K562 (cell line): ENCODE measurements at regions not wholly inside any gene's neighbourhood (a gene's known extent, or its start where the extent isn't known, plus 50 kb on each side); places are given as distances from the start of the nearest gene placed in this dataset.

Experiments used
- ATAC-seq: fragments of 200-7000 bp; cut with Tn5 transposase; 3 replicates; pipeline ENCODE4 v1.9.1; 2020; ENCODE audit warnings: moderate library complexity
- BruUV-seq: library from RNA; stranded (reverse); fragments of 400-500 nt; replicated peaks from 2 replicates; lab custom pipeline; 2021; lab: Mats Ljungman, UMichigan
- CTCF ChIA-PET: fragments of 300-600 bp; formaldehyde crosslinking; extraction: SDS; loops from one replicate; lab custom pipeline; 2021; ENCODE audit warnings: low intra/inter-chr PET ratio; lab: Yijun Ruan, JAX
- POLR2A ChIA-PET: fragments of 300-600, 350-650 bp; sonication (Branson Sonifier 250); formaldehyde crosslinking; extraction: SDS; loops from one replicate; lab custom pipeline; 2021; ENCODE audit warnings: antibody characterized with exemption, inconsistent platforms; lab: Yijun Ruan, JAX
- DNase-seq, 4 experiments: peaks; one replicate each; pipeline versions ENCODE4 v3.0.0 to v3.0.0-alpha.2; 2011 to 2018; ENCODE audit warnings: low spot score in 3 of 4, mixed read lengths in 3 of 4; ENCODE audit errors: extremely low read depth in 1 of 4
- FAIRE-seq: peaks from 2 replicates; lab custom pipeline; 2011; peaks lifted over from hg19 to GRCh38; lab: Jason Lieb, UNC
- H2AFZ ChIP-seq: 2 replicates; pipeline ENCODE4 v1.6.0; 2011; ENCODE audit warnings: low read depth, low read length, control low read depth, inconsistent platforms
- H3K27ac ChIP-seq: fragments of 200-600 bp; 3 replicates; pipeline ENCODE4 v1.8.0; 2011; ENCODE audit warnings: low read depth, mild to moderate bottlenecking, control low read depth, inconsistent platforms, low read length, moderate library complexity, mixed read lengths; ENCODE audit errors: extremely low read depth
- H3K27me3 ChIP-seq, 2 experiments: fragments of 300-600 bp in 1 of 2; 2 replicates in 1 of 2; 3 replicates in 1 of 2; pipeline versions ENCODE4 v1.6.0 to v1.8.0; 2011; ENCODE audit warnings: inconsistent platforms in 2 of 2, low read length in 2 of 2, mild to moderate bottlenecking in 1 of 2, mixed read lengths in 1 of 2, moderate library complexity in 1 of 2; ENCODE audit not compliant: control insufficient read depth in 2 of 2, insufficient read depth in 2 of 2
- H3K36me3 ChIP-seq: fragments of 300-600 bp; 3 replicates; pipeline ENCODE4 v1.8.0; 2011; ENCODE audit warnings: mild to moderate bottlenecking, low read length, inconsistent platforms; ENCODE audit not compliant: control insufficient read depth, insufficient read depth
- H3K4me1 ChIP-seq, 2 experiments: fragments of 200-600 bp in 1 of 2; replicated peaks in 1 of 2; 2 replicates in 1 of 2; 3 replicates in 1 of 2; pipeline versions ENCODE4 v1.5.1 to v1.8.0; 2011; ENCODE audit warnings: inconsistent platforms in 2 of 2, low read length in 2 of 2, mild to moderate bottlenecking in 1 of 2, mixed read lengths in 1 of 2, moderate library complexity in 1 of 2; ENCODE audit not compliant: control insufficient read depth in 2 of 2, insufficient read depth in 2 of 2
- H3K4me2 ChIP-seq: 2 replicates; pipeline ENCODE4 v1.6.1; 2011; ENCODE audit warnings: low read length, control low read depth, inconsistent platforms, mixed read lengths; ENCODE audit not compliant: insufficient read depth
- H3K4me3 ChIP-seq: fragments of 200-600 bp; sonication (generic), shearing (Covaris generic); 2 replicates; pipeline ENCODE4 v1.5.1; 2016; ENCODE audit warnings: control low read depth, inconsistent platforms
- H3K79me2 ChIP-seq: fragments of 200-600 bp; 3 replicates; pipeline ENCODE4 v1.8.0; 2011; ENCODE audit warnings: low read length, inconsistent platforms; ENCODE audit not compliant: control insufficient read depth, insufficient read depth
- H3K9ac ChIP-seq, 2 experiments: 2 replicates each; pipeline versions ENCODE4 v1.6.0 to v1.6.1; 2011; ENCODE audit warnings: low read depth in 2 of 2, low read length in 2 of 2, control low read depth in 1 of 2, inconsistent platforms in 1 of 2, mild to moderate bottlenecking in 1 of 2, mixed read lengths in 1 of 2; ENCODE audit not compliant: insufficient read depth in 1 of 2
- H3K9me1 ChIP-seq: one replicate; pipeline ENCODE4 v1.6.0; 2011; ENCODE audit warnings: inconsistent platforms, mild to moderate bottlenecking, low read length, moderate library complexity; ENCODE audit not compliant: control insufficient read depth, insufficient read depth
- H3K9me3 ChIP-seq: replicated peaks from 2 replicates; pipeline ENCODE4 v1.5.1; 2011; ENCODE audit warnings: low read depth, low read length, inconsistent platforms; ENCODE audit not compliant: control insufficient read depth, insufficient read depth
- H4K20me1 ChIP-seq: replicated peaks from 2 replicates; pipeline ENCODE4 v1.6.1; 2011; ENCODE audit warnings: low read length, inconsistent platforms, mixed read lengths; ENCODE audit not compliant: control insufficient read depth, insufficient read depth
- CSDE1 ChIP-seq, 2 experiments: fragments of 450-650 bp; IDR thresholded peaks; 2 replicates each; pipeline ENCODE4 v1.6.1; 2016; ENCODE audit warnings: mild to moderate bottlenecking in 1 of 2
- EHMT2 ChIP-seq: fragments of 450-650 bp; IDR thresholded peaks from 2 replicates; pipeline ENCODE4 v1.6.1; 2018; ENCODE audit warnings: antibody characterized with exemption
- RBM39 ChIP-seq: fragments of 200-400 bp; formaldehyde crosslinking; optimal IDR thresholded peaks from 2 replicates; pipeline ENCODE3; 2018; ENCODE audit warnings: low read depth, low read length
- TFE3 ChIP-seq: fragments of 450-650 bp; formaldehyde crosslinking; IDR thresholded peaks from 2 replicates; pipeline ENCODE4 v1.4.0; 2020; ENCODE audit warnings: mild to moderate bottlenecking, mixed read lengths
- ZNF224 ChIP-seq: sonication (generic); formaldehyde crosslinking; IDR thresholded peaks from 2 replicates; pipeline ENCODE4 v1.8.0; 2022; ENCODE audit warnings: mild to moderate bottlenecking, missing genetic modification reagents
- ZNF408 ChIP-seq: fragments of 250-450 bp; sonication (Bioruptor Pico); IDR thresholded peaks from 2 replicates; pipeline ENCODE4 v1.4.0; 2020; ENCODE audit warnings: low read depth, mild to moderate bottlenecking, moderate library complexity
- ZNF655 ChIP-seq: fragments of 250-450 bp; sonication (Bioruptor Pico); IDR thresholded peaks from 2 replicates; pipeline ENCODE4 v1.5.0; 2021
- WGBS: fragments of 100-300 bp; shearing (Covaris generic); methylation state at CpG from one replicate; pipeline ENCODE4 v1.1.6; 2016; ENCODE audit warnings: low coverage, mixed read lengths; ENCODE audit not compliant: insufficient coverage; ENCODE audit errors: missing lambda C conversion rate; 5-methylcytosine and 5-hydroxymethylcytosine counted together
- in situ Hi-C: fragments of 300-500 bp; cut with MboI; formaldehyde crosslinking; loops from 4 replicates; pipeline ENCODE4 v1.15.0; 2018; ENCODE audit warnings: inconsistent platforms, mixed read lengths
- intact Hi-C: fragments of 100-400 bp; cut with micrococcal nuclease; formaldehyde crosslinking; loops from 2 replicates; pipeline ENCODE4 v1.14.2; 2022

GRCh38 chr3:147758771-147759170, 349.6 kb downstream of the ZIC1 start:
- H2AFZ ChIP-seq: no peak overlapping the region
- intact Hi-C loops: no loop called here
- no TSS peak for BruUV-seq
- no peaks in the 10 kb centered on the region for H3K79me2 ChIP-seq
- H3K27me3 ChIP-seq: no peaks in the 10 kb centered on the region
- no peak overlapping the region for H3K9ac ChIP-seq
- WGBS: 0% methylated on average over 2 of the region's 2 CpGs
- no peak overlapping the region for H3K27ac ChIP-seq
- CTCF ChIA-PET: no interaction called here
- no peaks in the 10 kb centered on the region; the same call in 1 of the 2 replicates for H3K9me3 ChIP-seq
- H4K20me1 ChIP-seq: no peaks in the 10 kb centered on the region
- ATAC-seq (no peak), DNase-seq (no peak), FAIRE-seq (no peak)
- in situ Hi-C loops: no loop called here
- H3K36me3 ChIP-seq: no peaks in the 10 kb centered on the region
- POLR2A ChIA-PET: no interaction called here
- H3K4me1 ChIP-seq: no peaks in the 10 kb centered on the region
- no peak overlapping the region for H3K4me3 ChIP-seq
- no peaks in the 10 kb centered on the region for H3K9me1 ChIP-seq
- no peak for TF ChIP-seq EHMT2
- TF ChIP-seq ZNF655 (CRISPR knock-in tag): no peak
- no peak for TF ChIP-seq ZNF408 (CRISPR knock-in tag)
- TF ChIP-seq CSDE1 (IDR thresholded peaks at IDR 0.05): no peak
- TF ChIP-seq RBM39: no peak
- TF ChIP-seq ZNF224: no peak
- no peak for TF ChIP-seq TFE3 (CRISPR knock-in tag)
- H3K4me2 ChIP-seq: no peak overlapping the region
